H1 (cell line): ENCODE measurements at regions not wholly inside any gene's neighbourhood (a gene's known extent, or its start where the extent isn't known, plus 50 kb on each side); places are given as distances from the start of the nearest gene placed in this dataset.

Experiments used
- CHD1 ChIP-seq: IDR thresholded peaks from 2 replicates; pipeline ENCODE4 v1.6.1; 2012; ENCODE audit warnings: low read depth, low read length, improper control_type of control experiment
- POLR2A ChIP-seq, 2 experiments: IDR thresholded peaks; 1 replicate in 1 of 2; 2 replicates in 1 of 2; pipeline ENCODE4 v1.6.1; 2011; ENCODE audit warnings: low read depth in 2 of 2, low read length in 2 of 2, mild to moderate bottlenecking in 2 of 2; ENCODE audit errors: control extremely low read depth in 1 of 2
- TF ChIP-seq, protein P1 (sequence below), 3 experiments: IDR thresholded peaks; 1 replicate in 2 of 3; 2 replicates in 1 of 3; pipeline versions ENCODE4 v1.5.1 to v1.6.1; 2011; ENCODE audit warnings: low read length in 3 of 3, mild to moderate bottlenecking in 3 of 3, inconsistent platforms in 2 of 3, low read depth in 1 of 3, moderate library complexity in 1 of 3; ENCODE audit not compliant: insufficient read depth in 1 of 3; ENCODE audit errors: control extremely low read depth in 1 of 3

DNA sequence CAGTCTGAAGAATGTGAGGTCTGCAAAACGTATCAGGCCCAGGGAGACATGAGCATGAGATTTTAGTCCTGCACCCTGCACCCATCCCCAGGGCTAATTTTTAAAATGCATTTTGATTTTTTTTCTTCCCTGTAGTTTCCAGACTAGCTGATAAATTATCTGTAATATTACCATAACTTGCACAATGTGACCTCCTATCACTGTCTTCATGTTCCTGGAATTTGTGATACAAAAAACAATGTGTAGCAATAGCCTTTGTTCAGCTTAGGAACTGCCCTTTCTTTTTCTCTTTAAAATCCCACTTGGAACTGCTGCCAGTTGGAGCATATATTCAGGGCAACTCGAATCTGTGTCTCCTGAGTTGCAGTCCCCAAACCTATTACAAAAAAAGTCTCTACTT lies 222.8 kb upstream of the HS6ST1 start:
- TF ChIP-seq, protein P1, sequence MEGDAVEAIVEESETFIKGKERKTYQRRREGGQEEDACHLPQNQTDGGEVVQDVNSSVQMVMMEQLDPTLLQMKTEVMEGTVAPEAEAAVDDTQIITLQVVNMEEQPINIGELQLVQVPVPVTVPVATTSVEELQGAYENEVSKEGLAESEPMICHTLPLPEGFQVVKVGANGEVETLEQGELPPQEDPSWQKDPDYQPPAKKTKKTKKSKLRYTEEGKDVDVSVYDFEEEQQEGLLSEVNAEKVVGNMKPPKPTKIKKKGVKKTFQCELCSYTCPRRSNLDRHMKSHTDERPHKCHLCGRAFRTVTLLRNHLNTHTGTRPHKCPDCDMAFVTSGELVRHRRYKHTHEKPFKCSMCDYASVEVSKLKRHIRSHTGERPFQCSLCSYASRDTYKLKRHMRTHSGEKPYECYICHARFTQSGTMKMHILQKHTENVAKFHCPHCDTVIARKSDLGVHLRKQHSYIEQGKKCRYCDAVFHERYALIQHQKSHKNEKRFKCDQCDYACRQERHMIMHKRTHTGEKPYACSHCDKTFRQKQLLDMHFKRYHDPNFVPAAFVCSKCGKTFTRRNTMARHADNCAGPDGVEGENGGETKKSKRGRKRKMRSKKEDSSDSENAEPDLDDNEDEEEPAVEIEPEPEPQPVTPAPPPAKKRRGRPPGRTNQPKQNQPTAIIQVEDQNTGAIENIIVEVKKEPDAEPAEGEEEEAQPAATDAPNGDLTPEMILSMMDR (IDR thresholded peaks at IDR 0.05; ENCODE audit: control extremely low read depth in 1 of 3, insufficient read depth in 1 of 3, low read depth in 1 of 3, low read length in 3 of 3): no peak
- TF ChIP-seq POLR2A (IDR thresholded peaks at IDR 0.05; ENCODE audit: control extremely low read depth in 1 of 2, low read depth in 2 of 2, low read length in 2 of 2): no peak
- no peak for TF ChIP-seq CHD1
